ENCODE measurements at regions not wholly inside any gene's neighbourhood (a gene's known extent, or its start where the extent isn't known, plus 50 kb on each side); places are given as distances from the start of the nearest gene placed in this dataset.
"Not testable (repeated sequence)": the region's sequence is repeated elsewhere in the genome, so short reads cannot be mapped to it uniquely, and the experiment has no call there.

GRCh38 chr7:119105381-119105780, 880.9 kb downstream of the ANKRD7 start:
- no peak for DNase-seq (ENCODE audit: low spot score)

GRCh38 chr7:119123326-119123725, 898.8 kb downstream of the ANKRD7 start:
- DNase-seq (ENCODE audit: low spot score) = no peak

- no peak for DNase-seq (ENCODE audit: low spot score)
These were observed 903.2 kb downstream of the ANKRD7 start for GRCh38 chr7:119127706-119128105.

- DNase-seq (ENCODE audit: low spot score) = no peak
These were observed 907.9 kb downstream of the ANKRD7 start for GRCh38 chr7:119132436-119132835.

GRCh38 chr7:119167431-119167830, 942.9 kb downstream of the ANKRD7 start:
- no peak for DNase-seq (ENCODE audit: low spot score)

GRCh38 chr7:119172043-119172442, 947.5 kb downstream of the ANKRD7 start:
- no peak for DNase-seq (ENCODE audit: low spot score)

GRCh38 chr7:119175911-119176627, 951.6 kb downstream of the ANKRD7 start:
- DNase-seq (ENCODE audit: low spot score) = peak; percentile 16

GRCh38 chr7:119177863-119178262, 953.4 kb downstream of the ANKRD7 start:
- no peak for DNase-seq (ENCODE audit: low spot score)

- DNase-seq (ENCODE audit: low spot score) = no peak
These were observed 959.8 kb downstream of the ANKRD7 start for GRCh38 chr7:119184124-119184788.

- DNase-seq (ENCODE audit: low spot score) = no peak
These were observed 971.7 kb downstream of the ANKRD7 start for GRCh38 chr7:119196183-119196582.

- no peak for DNase-seq (ENCODE audit: low spot score)
These were observed 972.8 kb downstream of the ANKRD7 start for GRCh38 chr7:119197172-119197876.

- DNase-seq (ENCODE audit: low spot score) = no peak
These were observed 973.5 kb downstream of the ANKRD7 start for GRCh38 chr7:119197877-119198527.

GRCh38 chr7:119219663-119220062, 995.2 kb downstream of the ANKRD7 start:
- no peak for DNase-seq (ENCODE audit: low spot score)

GRCh38 chr7:119223930-119224329, 999.4 kb downstream of the ANKRD7 start:
- no peak for DNase-seq (ENCODE audit: low spot score)

- no peak for DNase-seq (ENCODE audit: low spot score)
These were observed 1004.0 kb downstream of the ANKRD7 start for GRCh38 chr7:119228482-119228881.

- DNase-seq (ENCODE audit: low spot score) = no peak
These were observed 1007.6 kb downstream of the ANKRD7 start for GRCh38 chr7:119232091-119232490.

- DNase-seq (ENCODE audit: low spot score) = no peak
These were observed 1008.5 kb downstream of the ANKRD7 start for GRCh38 chr7:119233015-119233414.

- no peak for DNase-seq (ENCODE audit: low spot score)
These were observed 1020.0 kb upstream of the KCND2 start for GRCh38 chr7:119252962-119253361.

- DNase-seq (ENCODE audit: low spot score) = no peak
These were observed 1018.2 kb upstream of the KCND2 start for GRCh38 chr7:119254742-119255141.

GRCh38 chr7:119256001-119256400, 1017.0 kb upstream of the KCND2 start:
- no peak for DNase-seq (ENCODE audit: low spot score)

- no peak for DNase-seq (ENCODE audit: low spot score)
These were observed 1016.4 kb upstream of the KCND2 start for GRCh38 chr7:119256446-119257131.

GRCh38 chr7:119266790-119267189, 1006.2 kb upstream of the KCND2 start:
- DNase-seq (ENCODE audit: low spot score) = not testable (repeated sequence)
